GM12875 (cell line): ENCODE measurements at regions not wholly inside any gene's neighbourhood (a gene's known extent, or its start where the extent isn't known, plus 50 kb on each side); places are given as distances from the start of the nearest gene placed in this dataset.

ENCODE experiments used
- H3K4me3 ChIP-seq: one replicate; pipeline ENCODE4 v1.5.1; 2011; ENCODE audit warnings: low read depth, low read length, control low read depth
- TF ChIP-seq, protein P1 (sequence below): IDR thresholded peaks from 2 replicates; pipeline ENCODE4 v1.5.1; 2011; ENCODE audit warnings: low read depth, mild to moderate bottlenecking, control low read depth, inconsistent platforms, low read length, moderate library complexity, borderline replicate concordance; ENCODE audit not compliant: insufficient read depth

GRCh38 chr11:121833970-121834369, 282.0 kb downstream of the BLID start:
- TF ChIP-seq, protein P1, sequence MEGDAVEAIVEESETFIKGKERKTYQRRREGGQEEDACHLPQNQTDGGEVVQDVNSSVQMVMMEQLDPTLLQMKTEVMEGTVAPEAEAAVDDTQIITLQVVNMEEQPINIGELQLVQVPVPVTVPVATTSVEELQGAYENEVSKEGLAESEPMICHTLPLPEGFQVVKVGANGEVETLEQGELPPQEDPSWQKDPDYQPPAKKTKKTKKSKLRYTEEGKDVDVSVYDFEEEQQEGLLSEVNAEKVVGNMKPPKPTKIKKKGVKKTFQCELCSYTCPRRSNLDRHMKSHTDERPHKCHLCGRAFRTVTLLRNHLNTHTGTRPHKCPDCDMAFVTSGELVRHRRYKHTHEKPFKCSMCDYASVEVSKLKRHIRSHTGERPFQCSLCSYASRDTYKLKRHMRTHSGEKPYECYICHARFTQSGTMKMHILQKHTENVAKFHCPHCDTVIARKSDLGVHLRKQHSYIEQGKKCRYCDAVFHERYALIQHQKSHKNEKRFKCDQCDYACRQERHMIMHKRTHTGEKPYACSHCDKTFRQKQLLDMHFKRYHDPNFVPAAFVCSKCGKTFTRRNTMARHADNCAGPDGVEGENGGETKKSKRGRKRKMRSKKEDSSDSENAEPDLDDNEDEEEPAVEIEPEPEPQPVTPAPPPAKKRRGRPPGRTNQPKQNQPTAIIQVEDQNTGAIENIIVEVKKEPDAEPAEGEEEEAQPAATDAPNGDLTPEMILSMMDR, result no peak
- no peak overlapping the region for H3K4me3 ChIP-seq

- TF ChIP-seq, protein P1, result no peak
- no peak overlapping the region for H3K4me3 ChIP-seq
These were observed 286.8 kb downstream of the BLID start for GRCh38 chr11:121829159-121829643.

DNA sequence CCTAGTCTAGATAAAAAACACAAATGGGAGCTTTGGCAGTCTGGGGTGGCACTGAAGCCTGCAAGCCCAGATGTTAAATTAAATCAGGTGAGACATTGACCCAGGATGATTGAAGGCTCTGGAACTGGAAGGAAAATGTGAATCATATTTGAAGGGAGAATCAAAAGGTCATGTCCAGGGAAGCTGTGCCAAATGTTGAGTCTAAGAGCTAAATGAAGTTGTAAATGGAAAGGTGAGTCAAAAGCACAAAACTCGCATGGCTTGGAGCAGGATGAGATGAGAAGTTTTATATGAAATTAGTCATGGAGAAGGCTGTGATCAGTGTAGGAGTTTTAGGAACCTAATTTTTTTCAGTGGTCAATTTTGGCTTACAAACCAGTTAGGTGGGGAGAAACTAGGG, 301.1 kb downstream of the BLID start:
- no peak overlapping the region for H3K4me3 ChIP-seq
- TF ChIP-seq, protein P1, result no peak

GRCh38 chr11:121814296-121814695, 301.7 kb downstream of the BLID start:
- TF ChIP-seq, protein P1, result no peak
- H3K4me3 ChIP-seq, result no peak overlapping the region

DNA sequence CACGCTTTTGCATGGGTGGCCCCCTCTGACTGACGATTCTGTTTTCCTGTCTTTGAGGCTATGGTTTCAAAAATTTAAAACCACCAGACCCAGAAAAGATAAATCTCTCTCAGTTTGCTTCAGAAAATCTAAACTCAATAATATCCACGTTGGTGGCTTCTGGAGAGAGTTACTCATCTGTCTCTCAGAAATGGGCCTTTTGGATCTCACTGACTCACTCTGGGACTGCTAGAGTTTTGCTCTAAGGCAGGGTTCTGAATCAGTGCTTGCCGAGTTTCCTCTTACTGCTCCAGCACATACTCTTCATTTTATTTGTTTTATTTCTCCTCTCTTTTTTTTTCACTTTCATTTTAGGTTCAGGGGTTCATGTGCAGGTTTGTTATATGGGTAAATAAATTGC, 305.7 kb downstream of the BLID start:
- TF ChIP-seq, protein P1, result no peak
- H3K4me3 ChIP-seq, result no peak overlapping the region

DNA sequence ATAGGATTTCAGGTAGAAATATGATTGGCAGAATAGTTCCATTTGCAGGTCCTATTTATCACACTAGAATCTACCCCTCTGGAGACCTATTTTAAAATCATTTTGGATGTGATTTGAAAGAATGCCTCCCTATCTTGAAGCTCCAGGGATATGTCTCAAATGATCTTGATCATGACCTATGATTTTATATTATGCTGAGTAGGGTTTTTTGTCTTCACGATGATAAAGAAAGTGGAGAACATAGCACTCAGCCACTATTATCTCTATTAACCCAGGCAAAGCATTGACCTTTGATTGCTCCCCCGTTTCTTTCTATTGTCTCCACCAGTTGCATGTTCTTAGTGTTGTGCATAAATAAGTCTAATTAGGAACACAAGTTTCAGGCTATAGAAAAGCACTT, 307.9 kb downstream of the BLID start:
- TF ChIP-seq, protein P1, result no peak
- H3K4me3 ChIP-seq, result no peak overlapping the region

DNA sequence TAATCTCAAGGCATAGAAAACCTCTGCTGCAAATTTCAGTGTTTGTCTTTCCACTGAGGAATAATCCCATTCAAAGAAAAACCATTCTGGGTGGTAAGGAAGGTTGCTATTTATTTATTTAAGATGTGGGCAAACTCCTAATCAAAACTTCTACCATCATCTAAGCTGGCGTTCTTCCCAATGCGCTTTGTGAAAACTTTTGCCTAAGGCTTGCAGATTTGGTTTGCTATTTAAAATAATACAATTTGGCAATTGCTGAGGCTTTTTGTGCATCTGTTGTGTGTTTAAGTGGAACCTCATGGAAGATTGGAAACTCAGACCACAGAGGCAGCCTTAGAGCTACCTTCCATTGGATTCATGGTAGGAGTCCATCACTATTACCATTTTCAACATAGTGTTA, 309.0 kb downstream of the BLID start:
- TF ChIP-seq, protein P1, result no peak

More for the DNA sequence above, 309.0 kb downstream of the BLID start:
- H3K4me3 ChIP-seq, result no peak overlapping the region
